Stimulated activated naive CD8-positive, alpha-beta T cell treated with anti-CD3 and anti-CD28 coated beads, Interleukin-15, Interleukin-2, amounts not matched to agents 100 U/mL and 50 U/mL, for 24 hours (primary cell): ENCODE measurements at regions not wholly inside any gene's neighbourhood (a gene's known extent, or its start where the extent isn't known, plus 50 kb on each side); places are given as distances from the start of the nearest gene placed in this dataset.

Experiments
- ATAC-seq: fragments of 150-1000 bp; cut with Tn5 transposase; one replicate; pipeline ENCODE4 v1.10.0; 2021
- DNase-seq: peaks from one replicate; pipeline ENCODE4 v3.0.0; 2021

DNA sequence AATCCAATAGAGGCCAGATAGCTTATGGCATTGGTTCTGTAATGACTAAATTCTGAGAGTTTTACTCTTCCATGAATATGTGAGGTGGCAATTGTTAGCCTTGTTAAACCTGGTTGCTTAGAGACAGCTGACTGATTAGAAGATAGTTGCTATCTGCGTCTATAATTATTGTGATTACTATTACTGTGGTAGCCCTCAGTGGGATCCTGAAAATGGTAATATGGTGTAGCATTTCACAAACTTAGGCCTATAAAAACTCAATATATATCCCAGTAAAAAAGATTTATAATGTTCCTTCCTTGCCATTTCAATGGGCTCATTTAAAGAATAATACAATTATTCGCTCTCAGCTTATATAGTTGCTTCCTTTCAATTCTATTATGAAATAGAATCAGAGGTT lies 405.8 kb upstream of the CDH2 start:
- DNase-seq: no peak
- ATAC-seq: no peak

DNA sequence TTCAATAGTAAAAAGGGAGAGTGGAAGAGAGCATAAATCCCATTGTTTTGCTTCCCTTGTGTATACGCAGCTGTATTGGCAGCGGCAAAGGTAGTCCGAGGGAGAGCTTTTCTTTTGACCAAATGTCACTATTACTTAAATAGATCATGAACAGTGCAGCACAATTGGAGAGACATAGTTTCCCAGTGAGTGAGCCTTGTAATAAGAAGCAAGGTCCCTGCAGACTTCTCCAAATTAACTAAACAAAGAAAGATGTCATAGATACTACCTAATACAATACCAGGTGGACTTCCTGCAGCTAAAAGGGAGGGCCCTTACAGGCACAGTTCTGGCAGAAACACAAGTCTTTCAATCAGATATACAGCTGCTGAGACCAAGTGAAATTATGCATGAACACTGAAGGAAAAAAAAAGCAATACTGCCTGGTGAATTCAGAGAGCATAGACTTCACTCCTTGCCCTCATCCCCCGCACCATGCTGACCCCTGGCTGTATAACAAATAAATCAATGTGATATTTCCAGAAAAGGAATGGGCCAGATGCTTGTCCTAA lies 404.7 kb upstream of the CDH2 start:
- DNase-seq (no peak), ATAC-seq (no peak)

DNA sequence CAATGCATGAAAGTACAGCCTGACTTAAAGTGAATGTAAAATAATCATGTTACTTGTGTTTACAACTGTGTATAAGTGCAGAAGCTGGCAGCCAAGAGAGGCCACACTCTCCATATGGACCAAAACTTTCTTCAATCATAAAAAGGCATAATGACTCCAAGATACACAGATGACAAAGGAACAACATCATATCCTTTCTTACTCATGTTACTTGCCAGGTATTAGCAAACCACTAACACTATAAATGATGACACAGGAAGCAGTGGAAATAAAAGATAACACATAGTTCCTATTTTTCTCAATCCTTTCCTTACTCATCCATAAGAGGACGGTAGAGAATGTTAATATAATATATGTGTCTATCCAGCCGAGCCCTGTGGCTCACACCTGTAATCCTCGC lies 400.0 kb upstream of the CDH2 start:
- DNase-seq: no peak
- ATAC-seq: no peak

DNA sequence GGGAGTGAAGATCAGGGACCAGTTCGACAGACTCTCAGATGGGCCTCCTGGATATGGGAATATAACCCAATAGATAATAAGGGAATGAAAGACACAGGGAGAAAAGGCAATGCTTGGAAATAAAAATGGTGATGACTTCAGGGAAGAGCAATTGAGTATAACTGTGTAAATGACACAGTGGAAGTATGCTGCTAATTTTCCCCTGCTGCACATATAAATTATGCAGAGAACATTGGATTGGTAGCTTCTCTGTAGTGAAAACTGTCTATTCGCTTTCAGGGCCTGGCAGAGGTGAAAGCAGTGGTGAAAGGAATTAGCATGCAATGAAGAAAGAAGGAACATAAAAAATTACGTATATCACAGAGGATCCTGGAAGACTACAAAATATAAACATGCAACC lies 398.2 kb upstream of the CDH2 start:
- no peak for DNase-seq
- no peak for ATAC-seq

DNA sequence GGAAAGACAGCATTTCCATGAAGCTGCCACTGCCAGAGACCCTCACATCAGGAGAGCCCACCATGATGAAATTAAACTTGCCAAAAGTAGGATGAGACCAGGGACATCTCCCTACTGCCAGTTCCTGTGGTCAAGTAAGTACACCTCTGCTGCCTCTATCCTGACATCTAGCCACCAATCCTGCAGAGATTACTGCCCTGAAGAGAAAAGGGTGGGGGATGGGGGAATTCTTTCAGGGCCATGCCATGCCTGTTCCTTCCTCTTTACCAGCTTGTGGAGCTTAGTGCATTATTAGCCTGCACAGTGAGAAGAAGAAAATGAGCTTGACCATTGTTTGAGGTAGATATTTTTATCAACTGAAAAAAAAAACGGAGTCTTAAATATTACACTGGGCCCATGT lies 397.2 kb upstream of the CDH2 start:
- ATAC-seq (no peak), DNase-seq (no peak)

DNA sequence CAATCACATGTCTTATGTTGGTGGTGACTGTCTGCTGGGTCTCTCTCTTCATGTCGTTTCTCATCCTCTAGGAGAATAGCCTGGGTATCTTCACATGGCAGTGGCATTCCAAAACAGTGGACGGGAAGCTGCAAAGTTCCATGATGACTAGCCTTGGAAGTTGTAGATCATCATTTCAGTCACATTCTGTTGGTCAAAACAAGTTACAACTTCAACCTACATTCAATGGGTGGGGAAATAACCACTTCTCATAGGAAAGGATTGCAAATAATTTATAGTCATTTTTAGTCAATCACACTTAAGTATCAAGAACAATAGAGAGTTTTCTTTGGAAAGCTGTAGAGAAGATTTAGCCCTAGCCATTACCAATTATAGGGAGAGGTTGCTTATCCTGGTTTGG lies 395.0 kb upstream of the CDH2 start:
- no peak for ATAC-seq
- DNase-seq: no peak

DNA sequence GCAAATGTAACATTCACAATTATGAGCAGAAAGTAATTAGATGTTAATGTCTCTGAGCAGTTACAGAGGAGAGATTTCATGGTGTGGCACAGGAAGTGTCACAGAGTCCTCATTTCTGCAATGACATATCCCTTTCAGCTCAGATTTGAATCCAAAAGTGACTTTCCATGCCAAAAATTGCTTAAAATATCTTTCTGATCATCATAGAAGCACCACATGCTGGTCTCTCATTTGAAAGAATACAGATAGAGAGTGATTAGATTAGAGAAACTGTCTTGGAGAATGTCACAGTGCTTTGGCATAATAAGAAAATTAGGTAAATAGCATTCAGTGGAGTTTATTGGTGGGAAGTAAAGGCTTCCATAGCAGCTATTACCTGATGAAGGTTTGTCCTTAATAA lies 383.4 kb upstream of the CDH2 start:
- ATAC-seq (no peak), DNase-seq (no peak)

DNA sequence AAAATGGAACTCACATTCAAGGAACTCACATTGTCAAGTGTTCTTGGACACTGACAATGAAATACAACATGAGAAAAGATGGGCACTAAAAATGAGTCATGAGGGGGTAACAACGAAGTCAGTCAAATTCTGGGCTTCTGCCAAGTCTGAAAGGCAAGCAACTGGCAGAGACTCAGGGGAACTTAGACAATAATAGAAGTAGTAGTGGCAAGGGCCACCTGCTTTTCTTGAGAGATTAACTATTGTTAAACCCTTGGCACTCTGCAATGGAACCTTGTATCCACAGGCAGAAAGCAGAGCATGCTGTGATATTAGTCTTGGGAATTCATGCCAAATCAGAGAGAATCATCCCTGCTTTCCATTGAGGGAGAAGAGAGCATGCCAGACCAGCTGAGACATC lies 382.6 kb upstream of the CDH2 start:
- DNase-seq (no peak), ATAC-seq (no peak)

DNA sequence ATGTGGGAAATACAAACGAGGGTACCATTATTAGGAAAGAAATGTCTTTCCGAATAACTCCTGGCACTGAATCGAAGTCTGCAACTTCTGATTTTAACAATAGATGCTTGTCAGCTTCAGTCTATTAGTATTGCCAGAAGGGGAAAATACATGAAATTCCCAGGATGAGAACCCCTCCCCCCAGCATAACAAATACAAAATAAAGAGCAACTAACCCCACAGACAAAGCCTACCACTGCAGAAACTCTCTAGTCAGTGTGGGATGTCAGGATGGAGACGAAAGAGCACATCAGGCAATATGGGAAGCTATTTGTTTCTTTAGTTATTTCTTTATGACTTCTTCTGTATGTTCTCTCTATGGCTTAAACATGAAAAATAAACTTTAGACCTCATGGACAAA lies 365.0 kb upstream of the CDH2 start:
- ATAC-seq: no peak
- DNase-seq: no peak

DNA sequence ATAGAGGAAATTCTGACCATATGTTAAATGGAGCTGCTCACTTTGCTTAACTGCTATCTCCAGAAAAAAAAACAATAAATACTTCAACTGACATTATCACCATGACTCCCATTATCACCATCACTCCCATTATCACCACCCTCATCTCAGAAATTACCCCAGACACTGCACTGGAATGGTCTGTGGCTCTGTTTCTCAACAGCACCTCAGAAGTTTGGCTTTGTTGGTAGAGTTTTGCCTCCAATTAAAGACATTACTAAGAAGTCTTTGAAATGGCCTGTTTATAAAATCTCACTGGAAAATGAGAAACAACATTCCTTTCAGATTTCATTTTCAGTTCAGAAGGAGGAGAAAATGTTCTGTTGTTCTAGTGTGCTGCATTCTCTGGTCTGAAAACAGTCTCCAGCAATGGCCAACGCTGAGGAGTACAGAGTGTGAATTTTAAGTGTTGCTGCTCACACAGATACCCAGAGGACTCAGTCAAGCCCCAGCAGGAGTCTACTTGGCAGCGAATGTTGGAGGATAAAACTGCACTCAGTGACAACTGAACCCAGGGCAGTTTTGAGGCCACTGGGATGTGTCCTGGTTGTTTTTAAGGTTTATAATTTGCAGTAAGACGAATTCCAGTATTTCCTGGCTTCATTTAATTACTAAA lies 364.5 kb upstream of the CDH2 start:
- DNase-seq (no peak), ATAC-seq (no peak)

DNA sequence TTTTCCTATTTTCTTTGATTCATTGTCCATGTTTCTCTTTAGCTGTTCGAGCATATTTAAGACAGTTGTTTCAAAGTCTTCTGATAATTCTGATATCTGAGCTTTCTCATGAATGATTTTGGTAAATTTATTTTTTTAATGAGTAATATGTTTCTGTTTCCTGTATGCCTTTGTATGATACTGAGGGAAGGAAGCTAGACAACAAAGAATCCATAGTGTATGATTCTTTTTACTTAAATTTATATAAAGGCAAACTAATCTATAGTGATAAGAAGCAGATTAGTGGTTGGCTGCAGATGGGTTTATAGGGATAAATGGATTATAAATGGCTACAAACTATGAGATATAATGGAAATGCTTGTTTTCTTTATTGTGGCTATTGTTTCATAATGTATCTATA lies 352.7 kb upstream of the CDH2 start:
- DNase-seq: no peak
- ATAC-seq: no peak

DNA sequence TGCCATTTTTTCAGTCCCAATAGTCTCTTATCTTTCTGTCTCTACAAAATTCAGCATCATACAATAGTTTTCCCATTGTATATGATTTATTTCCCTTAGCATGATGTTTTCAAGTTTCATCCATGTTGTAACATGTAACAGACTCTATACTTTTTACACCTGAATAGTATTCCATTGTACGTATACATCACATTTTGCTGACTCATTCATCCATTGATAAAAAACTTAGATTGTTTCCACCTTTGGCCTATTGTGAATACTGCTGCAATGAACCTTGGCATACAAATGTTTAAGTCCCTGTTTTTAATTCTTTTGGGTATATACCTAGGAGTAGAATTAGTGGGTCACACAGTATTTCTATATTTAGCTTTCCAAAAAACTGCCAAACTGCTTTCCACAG lies 349.3 kb upstream of the CDH2 start:
- ATAC-seq: no peak
- no peak for DNase-seq

DNA sequence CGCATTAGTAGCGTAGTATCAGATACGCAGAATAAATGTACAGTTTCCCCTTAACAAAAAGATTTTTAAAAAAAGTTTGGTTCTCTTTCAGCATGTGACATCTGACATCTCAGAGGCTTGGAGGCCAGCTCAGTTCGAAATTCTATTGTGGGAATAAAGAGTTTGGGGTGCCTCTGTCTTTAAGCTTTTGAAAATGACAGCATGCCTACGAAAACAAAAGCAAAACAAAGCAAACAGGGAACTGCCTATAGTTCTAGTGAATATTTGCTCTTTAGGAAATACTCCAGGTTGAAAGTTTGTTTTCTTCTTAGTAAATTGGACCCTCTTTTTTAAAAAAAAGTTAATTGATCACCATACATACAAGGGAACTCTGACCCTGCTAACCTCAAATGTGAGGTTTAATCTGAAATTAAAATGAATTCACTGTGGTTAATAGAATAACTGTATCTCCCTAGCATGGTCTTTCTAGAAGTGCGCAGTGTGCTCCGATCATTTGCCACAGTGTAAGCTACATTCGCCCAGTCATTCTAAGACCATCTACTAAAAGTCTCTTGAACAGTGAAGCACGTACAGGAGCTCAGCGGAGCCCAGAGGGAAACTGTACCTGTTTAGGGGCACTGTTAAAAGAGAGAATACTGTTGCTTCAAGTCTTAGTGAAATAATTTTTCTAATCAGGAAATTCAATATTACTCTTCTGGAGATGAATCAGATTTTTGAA lies 347.0 kb upstream of the CDH2 start:
- DNase-seq (no peak), ATAC-seq (no peak)

DNA sequence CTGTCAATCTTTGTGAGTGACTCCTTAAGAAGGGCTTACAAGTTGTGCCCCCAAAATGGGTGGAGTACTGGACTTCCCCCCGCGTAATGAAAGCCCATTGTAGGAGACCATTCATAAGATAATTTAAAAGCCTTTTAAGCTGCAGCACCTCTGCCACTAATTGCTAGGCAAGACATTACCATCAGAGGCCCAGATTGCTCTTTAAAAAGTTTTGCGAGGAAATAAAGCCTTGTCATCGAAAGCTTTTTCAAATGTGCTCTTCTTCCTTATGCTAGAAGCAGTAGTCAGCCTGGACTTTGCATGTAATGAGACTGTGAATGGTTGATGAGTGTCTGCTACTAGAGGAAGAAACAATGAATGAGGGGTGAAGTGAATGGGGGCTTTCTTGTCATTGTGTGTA lies 345.3 kb upstream of the CDH2 start:
- DNase-seq: no peak
- no peak for ATAC-seq

DNA sequence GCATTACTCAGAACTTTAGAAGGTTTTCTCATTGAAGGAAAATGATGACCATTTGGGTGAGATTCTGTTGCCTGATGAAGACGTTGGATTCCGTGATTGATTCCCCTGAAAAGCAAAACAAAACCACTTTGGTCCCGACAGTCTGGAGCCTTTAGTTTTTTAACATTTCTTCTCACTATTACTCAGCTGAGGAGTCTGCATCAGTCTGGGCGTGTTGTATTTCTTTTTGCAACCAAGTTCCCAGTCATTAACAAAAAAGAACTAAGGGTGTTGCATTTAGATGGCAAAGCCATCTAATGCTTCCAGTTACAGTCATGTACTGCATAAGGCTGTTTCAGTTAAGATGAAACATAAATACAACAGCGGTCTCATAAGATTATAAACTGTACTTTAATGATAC lies 343.1 kb upstream of the CDH2 start:
- no peak for ATAC-seq
- DNase-seq: no peak

DNA sequence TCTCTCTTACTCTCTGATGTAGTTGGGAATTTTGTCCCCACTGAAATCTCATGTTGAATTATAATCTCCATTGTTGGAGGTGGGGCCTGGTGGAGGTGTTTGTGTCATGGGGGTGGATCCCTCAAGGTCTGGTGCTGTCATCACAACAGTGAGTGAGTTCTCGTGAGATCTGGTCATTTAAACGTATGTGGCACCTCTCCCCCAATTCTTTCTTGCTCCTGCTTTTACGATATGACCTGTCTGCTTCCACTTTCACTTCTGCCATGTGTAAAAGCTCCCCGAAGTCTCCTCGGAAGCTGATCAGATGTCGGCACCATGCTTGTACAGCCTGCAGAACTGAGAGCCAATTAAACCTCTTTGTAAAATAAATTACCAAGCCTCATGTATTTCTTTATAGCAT lies 337.8 kb upstream of the CDH2 start:
- ATAC-seq (no peak), DNase-seq (no peak)

DNA sequence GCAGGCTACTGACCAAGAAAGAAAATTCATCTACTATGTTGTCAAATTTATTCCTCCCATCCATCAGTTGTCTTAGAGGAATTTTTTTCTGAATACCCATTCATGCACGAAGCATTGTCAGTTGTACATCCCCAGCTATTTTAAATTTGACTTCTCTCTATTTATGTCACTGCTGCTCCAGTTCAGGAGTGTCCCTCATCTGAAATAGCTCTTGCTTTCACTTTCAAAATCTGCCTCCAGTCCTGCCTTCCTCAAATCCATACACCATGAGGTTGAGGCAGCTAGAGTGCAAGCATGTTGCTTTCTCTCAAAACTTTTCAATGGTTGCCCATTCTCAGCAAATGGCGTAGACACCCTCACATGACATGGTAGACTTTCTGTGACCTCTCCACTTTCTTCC lies 335.4 kb upstream of the CDH2 start:
- ATAC-seq: no peak
- no peak for DNase-seq

DNA sequence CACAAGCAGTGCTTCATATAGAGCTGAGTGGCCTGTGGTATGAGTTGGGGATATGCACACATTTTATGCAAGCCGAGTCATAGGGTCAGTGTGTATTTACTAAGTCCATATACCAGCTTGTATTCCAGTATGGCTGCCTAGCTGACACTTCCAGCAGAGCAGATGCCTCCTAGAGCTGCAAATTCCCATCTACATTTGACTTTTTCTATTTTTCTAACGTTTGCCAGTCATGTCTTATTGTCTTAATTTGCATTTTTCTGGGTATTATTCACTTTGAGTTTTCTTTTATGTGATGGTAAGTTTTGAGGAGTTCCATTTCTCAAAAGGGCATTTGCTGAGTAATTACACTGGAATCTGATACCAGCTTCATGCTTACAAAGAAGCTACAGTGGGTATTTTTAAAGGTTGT lies 334.5 kb upstream of the CDH2 start:
- no peak for ATAC-seq
- no peak for DNase-seq

DNA sequence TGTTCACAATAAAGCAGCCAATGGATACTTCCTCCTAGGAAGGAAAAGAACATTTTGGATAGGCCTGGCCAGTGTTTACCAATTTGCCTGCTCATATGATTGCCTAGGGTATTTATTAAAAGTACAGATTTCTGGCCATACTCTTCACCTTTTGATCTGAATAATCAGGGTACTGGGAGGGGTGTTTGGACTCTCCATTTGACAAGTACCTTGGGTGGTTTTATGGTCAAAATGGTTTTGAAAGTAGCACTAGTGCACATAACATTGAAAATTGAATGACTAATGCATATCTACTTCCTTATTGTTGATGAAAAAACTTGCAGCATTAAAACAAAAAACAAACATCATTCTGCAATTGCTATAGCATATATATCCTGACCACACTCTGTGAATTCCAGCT lies 333.3 kb upstream of the CDH2 start:
- ATAC-seq: no peak

DNA sequence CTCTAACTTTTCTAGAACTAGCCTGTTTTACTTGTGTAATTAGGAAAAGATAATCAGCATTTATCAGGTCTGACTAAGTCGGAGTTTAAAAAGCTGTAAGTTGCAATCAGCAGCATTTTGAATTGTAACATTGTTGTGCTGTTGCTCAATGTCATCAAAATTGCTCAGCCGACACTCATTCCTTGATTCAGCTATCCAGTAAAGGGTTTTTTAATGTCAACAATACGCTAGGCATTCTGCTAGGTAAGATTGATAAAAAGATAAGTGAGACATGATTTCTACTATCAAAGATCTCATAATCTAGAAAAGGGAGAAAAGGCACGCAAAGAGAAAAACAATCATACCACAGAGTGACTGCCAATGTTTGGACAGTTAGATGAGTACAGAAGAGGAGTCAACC lies 327.1 kb upstream of the CDH2 start:
- no peak for DNase-seq

More for the DNA sequence above, 333.3 kb upstream of the CDH2 start:
- no peak for DNase-seq

DNA sequence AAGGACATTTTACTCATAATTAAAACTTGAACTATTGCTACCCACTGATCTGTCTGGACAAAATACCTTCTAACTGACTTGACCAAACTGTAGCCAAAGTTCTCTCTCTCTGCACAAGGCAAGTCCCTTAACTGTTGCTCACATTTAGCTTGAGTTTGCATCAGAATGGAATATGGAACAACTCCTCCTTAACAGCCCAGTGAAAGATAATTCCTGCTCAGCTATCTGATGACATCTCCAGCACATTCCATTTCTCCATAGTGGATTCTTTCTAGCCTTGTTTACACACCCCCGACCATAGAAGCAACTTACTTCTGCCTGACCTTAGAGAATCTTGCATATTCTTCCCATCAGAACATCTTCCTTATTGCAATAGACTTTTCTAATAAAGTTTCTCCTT lies 317.2 kb upstream of the CDH2 start:
- DNase-seq: no peak
- ATAC-seq: no peak

More for the DNA sequence above, 327.1 kb upstream of the CDH2 start:
- ATAC-seq: no peak

DNA sequence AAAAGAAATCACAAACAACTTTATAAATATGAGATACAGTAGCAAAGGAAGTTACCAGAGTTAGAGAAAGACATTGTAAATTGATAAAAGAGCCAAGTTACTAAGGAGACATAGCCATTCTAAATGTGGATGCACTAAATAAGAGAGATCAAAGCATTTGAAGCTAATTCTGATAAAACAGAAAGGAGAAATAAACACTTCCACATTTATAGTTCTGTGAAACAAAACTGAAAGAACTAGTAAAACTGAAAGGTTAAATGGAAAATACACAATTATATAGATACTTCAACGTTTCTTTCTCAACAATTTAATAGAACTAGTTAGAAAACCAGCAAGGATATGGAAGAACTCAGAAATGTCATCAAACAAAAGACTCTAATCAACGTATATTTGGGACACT lies 309.0 kb upstream of the CDH2 start:
- DNase-seq: no peak

DNA sequence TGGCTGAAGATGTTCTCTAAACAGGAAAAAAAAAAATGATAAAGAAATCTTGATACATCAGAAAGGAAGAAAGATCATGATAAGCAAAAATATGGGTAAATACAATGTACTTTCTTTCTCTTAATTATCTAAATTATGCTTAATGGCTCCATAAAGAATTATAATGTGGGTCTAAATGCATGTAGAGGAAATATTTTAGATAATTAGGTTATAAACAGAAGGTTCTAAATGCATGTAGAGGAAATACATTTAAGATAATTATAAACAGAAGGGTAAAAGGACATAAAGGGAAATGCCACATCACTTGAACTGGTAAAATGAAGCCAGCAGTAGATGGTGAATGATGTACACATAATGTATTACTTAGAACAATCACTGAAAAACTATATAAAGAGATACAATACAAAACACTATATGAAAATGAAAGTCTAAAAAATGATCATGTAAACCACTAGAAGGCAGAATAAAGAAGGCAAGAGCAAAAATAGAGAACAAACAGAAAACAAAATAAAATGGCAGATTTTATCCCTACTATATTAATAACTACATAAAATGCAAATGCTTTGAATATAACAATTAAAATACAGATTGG lies 308.4 kb upstream of the CDH2 start:
- no peak for ATAC-seq
- no peak for DNase-seq

More for the DNA sequence above, 309.0 kb upstream of the CDH2 start:
- ATAC-seq: no peak

DNA sequence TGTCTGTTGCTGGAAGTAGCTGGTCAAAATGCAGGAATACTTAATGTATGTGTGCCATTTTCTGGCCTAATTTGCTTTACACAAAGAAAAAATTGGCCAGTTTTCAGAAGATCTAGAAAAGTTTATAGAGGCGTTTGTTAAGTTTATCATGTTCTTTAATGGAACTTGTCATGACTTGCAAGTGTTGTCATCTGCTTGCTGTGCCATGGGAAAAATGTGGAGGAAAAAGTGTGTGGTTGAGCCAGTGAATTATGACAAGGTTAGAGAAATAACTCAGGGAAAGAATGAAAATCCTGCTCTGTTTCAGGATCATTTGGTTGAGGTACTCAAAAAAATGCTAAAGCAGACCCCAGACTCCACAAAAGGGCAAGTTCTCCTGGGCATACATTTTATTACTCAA lies 301.6 kb upstream of the CDH2 start:
- ATAC-seq: no peak

More for the DNA sequence above, 301.6 kb upstream of the CDH2 start:
- no peak for DNase-seq
